Stimulated activated CD4-positive, alpha-beta T cell treated with anti-CD3 and anti-CD28 coated beads, Interleukin-1b, Interleukin-23, amount 100 ng/mL, for 1 hour (primary cell): ENCODE measurements at regions not wholly inside any gene's neighbourhood (a gene's known extent, or its start where the extent isn't known, plus 50 kb on each side); places are given as distances from the start of the nearest gene placed in this dataset.

Source experiments
- DNase-seq, 2 donors: peaks; one replicate each; pipeline ENCODE4 v3.0.0-alpha.2; 2020; ENCODE audit warnings: low read depth in 2 of 2

- DNase-seq = no peak
Measured at GRCh38 chr9:91040371-91041215, 239.0 kb downstream of the SYK start.

- DNase-seq = no peak
Measured at GRCh38 chr9:91042024-91042423, 240.4 kb downstream of the SYK start.

DNA sequence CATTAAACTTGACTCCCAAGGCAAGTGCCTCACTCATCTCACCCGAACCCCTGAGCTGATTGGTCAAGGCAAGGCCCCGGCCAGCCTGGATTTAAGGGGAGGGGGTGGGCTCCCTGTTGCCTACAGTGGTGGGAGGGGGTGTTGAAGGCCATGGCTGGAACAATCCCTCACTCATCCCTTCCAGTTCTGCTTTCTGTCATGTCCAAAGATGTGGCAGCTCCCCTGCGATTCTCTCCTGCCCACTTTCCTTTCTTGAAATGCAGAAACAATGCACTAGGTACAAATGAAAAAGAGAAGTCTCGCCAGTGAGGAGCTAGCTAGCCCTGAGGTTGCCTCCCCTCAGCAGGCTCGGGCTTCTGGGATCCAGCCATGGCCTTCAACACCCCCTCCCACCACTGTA, 240.9 kb downstream of the SYK start:
- DNase-seq = no peak

GRCh38 chr9:91043056-91043810, 241.6 kb downstream of the SYK start:
- no peak for DNase-seq

GRCh38 chr9:91043811-91044175, 242.2 kb downstream of the SYK start:
- DNase-seq = no peak

DNA sequence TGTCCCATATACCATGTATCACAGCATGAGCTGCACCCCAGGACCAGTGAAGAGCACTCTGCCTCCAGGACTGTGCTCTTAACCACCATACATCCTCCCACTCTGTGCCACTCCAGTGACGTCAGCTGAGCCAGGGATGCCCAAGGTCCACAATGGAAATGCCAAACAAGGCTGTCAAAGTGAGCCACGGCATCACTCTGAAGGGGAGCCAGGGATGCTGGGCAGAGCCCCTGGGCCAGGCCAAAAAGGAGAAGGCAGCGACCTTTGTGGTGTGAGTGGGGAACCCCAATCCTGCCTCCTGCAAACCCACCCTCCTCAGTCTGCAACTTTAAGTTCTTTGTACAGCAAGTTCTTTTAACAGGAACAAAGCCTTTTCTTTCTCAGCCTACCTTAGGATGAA, 242.7 kb downstream of the SYK start:
- DNase-seq = no peak

GRCh38 chr9:91045041-91045440, 243.4 kb downstream of the SYK start:
- no peak for DNase-seq

DNA sequence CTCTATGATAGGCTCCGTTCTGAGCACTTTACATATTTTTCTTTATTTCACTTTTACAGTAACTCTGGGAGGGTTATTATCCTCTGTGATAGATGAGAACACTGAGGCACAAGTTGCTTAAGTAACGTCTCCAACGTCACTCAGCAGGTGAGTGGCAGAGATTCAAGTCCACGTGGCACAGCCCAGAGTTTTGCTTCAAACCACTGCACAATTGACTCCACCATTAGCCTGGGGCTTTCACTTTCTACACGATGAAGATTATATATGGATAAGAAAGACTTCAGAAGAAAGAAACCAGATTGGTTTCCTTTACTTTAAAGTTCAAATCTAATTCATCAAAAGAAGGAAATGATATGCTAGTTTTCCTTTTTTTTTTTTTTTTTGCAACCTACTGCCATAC, 245.9 kb downstream of the SYK start:
- no peak for DNase-seq

DNA sequence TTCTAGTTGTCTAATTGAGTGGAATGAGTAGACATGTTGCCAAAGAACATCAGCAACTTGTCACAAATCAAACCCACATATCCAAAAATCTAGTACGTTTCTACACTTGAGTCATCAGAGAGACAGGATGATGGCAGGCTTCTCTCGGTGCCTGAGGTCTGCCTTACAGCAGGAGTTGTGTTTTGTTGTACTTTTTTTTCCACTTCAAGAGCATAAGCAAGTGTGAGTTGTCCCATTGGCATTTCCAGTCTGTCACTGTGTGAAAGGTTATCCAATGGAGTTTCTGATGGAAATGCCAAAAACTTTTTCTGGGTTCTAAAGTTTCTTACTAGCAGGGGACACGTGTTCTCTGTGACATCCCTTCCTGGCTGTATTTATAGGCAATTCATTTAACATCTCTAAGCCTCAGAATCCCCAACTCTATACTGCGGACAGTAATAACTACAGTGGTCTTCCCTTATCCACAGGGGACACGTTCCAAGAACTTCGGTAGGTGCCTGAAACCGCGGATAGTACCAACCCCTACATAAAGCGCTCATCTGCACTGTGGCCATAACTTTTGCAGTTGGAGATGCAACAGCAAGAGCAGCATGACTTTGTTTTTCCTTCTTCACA, 246.5 kb downstream of the SYK start:
- no peak for DNase-seq

GRCh38 chr9:91048749-91049148, 247.1 kb downstream of the SYK start:
- no peak for DNase-seq

GRCh38 chr9:91053824-91054223, 252.2 kb downstream of the SYK start:
- no peak for DNase-seq

DNA sequence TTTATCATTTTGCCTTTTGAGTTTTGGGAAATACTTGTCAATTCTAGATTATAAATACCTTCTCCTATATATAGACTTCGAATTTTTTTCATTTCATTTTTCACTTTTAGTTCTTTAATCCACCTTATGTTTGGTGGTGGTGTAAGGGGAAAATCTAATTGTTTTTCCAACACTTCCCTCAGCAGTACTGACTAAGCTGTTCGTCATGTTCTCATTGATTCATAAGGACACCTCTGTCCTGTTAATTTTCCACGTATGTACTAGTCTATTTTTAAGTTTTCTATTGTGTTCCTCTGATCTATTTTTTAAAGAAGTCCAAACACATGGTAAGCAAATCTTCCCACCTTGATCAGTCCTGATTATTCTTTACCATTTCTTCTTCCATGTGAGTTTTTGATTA, 254.2 kb downstream of the SYK start:
- DNase-seq = no peak

DNA sequence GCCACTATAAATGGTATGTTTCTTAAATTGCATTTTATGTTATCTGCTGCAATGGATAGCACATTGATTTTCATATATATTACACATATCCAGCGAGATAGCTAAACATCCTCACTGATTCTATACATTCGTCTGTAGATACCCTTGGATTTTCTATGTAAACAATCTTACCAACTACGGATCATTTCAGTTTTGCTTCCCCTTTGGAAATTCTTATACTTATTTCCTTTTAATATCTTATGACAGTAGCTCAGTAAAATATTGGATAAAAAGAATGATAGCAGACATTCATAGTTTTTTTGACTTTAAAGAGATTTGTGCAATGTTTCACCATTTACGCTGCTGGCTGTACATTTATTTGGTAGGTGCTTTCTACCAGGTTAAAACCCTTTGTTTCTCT, 254.9 kb downstream of the SYK start:
- no peak for DNase-seq

GRCh38 chr9:91056917-91057316, 255.3 kb downstream of the SYK start:
- DNase-seq = no peak

- no peak for DNase-seq
Measured at GRCh38 chr9:91059713-91060112, 258.1 kb downstream of the SYK start.

DNA sequence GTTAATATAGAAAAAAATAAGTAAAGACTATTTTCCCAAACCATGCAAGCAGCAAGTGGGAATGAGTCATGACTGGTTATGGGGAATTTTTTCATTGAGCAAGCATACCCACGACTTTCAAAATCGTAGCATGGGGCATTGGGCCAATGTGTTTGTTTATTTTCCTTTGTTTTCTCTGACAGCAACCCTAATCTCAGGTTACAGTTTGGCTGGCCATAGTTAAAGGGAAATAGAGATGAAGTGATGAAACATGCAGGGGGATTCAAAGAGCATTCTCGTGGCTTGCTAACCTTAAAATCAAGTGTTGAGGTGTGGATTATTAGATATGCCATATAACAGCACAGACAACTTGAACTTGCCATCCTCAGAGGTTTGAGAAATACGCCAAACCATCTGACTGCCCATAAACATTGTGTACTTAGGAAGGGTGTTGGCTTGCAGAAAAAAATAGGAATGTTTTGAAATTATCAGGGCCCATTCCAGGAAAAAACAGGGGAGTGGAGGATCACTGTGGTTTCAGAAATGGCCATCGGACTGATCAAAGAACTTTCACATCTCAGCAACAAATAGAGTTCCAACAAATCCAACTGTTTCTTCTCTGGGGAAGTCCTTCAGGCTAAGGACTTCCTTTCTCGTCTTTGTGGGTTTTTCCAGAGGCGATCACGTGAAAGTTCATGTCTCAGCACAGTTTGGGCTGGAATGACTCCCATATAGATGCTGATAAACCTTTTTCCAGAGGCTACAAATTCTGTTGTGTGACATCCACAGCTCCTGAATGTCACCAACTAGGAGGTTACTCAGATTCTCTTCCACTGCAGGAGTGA, 259.1 kb downstream of the SYK start:
- DNase-seq = no peak

GRCh38 chr9:91061506-91061905, 259.9 kb downstream of the SYK start:
- DNase-seq = no peak

GRCh38 chr9:91062281-91062680, 260.7 kb downstream of the SYK start:
- no peak for DNase-seq

- DNase-seq = no peak
Measured at GRCh38 chr9:91063471-91063870, 261.9 kb downstream of the SYK start.

GRCh38 chr9:91065231-91066041, 263.8 kb downstream of the SYK start:
- no peak for DNase-seq

- no peak for DNase-seq
Measured at GRCh38 chr9:91066042-91066415, 264.4 kb downstream of the SYK start.
